Suppressor macrophage (primary cell): ENCODE measurements at regions not wholly inside any gene's neighbourhood (a gene's known extent, or its start where the extent isn't known, plus 50 kb on each side); places are given as distances from the start of the nearest gene placed in this dataset.
A peak's percentile ranks its signal among the peaks of the same experiment; 100 is the strongest.
"Not testable (repeated sequence)": the region's sequence is repeated elsewhere in the genome, so short reads cannot be mapped to it uniquely, and the experiment has no call there.

Source experiments
- DNase-seq, 4 experiments: peaks; one replicate each; pipeline ENCODE4 v3.0.0-alpha.2; 2020 to 2022

- DNase-seq, result no peak
Observed at GRCh38 chr2:193521523-193521922, 1326.8 kb upstream of the TMEFF2 start.

GRCh38 chr2:193520709-193521458 is 1326.2 kb upstream of the TMEFF2 start:
- no peak for DNase-seq

- DNase-seq, result no peak
Observed at GRCh38 chr2:193518041-193518817, 1323.5 kb upstream of the TMEFF2 start.

GRCh38 chr2:193517615-193518014 is 1322.9 kb upstream of the TMEFF2 start:
- no peak for DNase-seq

- no peak for DNase-seq
Observed at GRCh38 chr2:193506035-193506434, 1311.3 kb upstream of the TMEFF2 start.

- DNase-seq, result no peak
Observed at GRCh38 chr2:193505620-193506019, 1310.9 kb upstream of the TMEFF2 start.

- no peak for DNase-seq
Observed at GRCh38 chr2:193502363-193503035, 1307.8 kb upstream of the TMEFF2 start.

GRCh38 chr2:193496786-193497185 is 1302.1 kb upstream of the TMEFF2 start:
- no peak for DNase-seq

GRCh38 chr2:193482557-193482956 is 1287.8 kb upstream of the TMEFF2 start:
- no peak for DNase-seq

- no peak for DNase-seq
Observed at GRCh38 chr2:193480187-193480586, 1285.5 kb upstream of the TMEFF2 start.

- no peak for DNase-seq
Observed at GRCh38 chr2:193476171-193476800, 1281.6 kb upstream of the TMEFF2 start.

GRCh38 chr2:193475038-193475437 is 1280.3 kb upstream of the TMEFF2 start:
- DNase-seq, result no peak

GRCh38 chr2:193469251-193469650 is 1274.5 kb upstream of the TMEFF2 start:
- no peak for DNase-seq

GRCh38 chr2:193467276-193467987 is 1272.7 kb upstream of the TMEFF2 start:
- DNase-seq, result no peak

- DNase-seq, result peak in 1 of 4 experiments; percentile 4
Observed at GRCh38 chr2:193463011-193463410, 1268.3 kb upstream of the TMEFF2 start.

GRCh38 chr2:193462411-193462810 is 1267.7 kb upstream of the TMEFF2 start:
- no peak for DNase-seq

- no peak for DNase-seq
Observed at GRCh38 chr2:193461431-193461934, 1266.8 kb upstream of the TMEFF2 start.

- no peak for DNase-seq
Observed at GRCh38 chr2:193446967-193447366, 1252.2 kb upstream of the TMEFF2 start.

- DNase-seq, result no peak
Observed at GRCh38 chr2:193442293-193442692, 1247.6 kb upstream of the TMEFF2 start.

GRCh38 chr2:193428336-193428818 is 1233.6 kb upstream of the TMEFF2 start:
- no peak for DNase-seq

GRCh38 chr2:193412368-193412767 is 1217.6 kb upstream of the TMEFF2 start:
- not testable (repeated sequence) for DNase-seq

GRCh38 chr2:193409951-193410350 is 1215.2 kb upstream of the TMEFF2 start:
- DNase-seq, result no peak
